AG09319 (cell line): ENCODE measurements at regions not wholly inside any gene's neighbourhood (a gene's known extent, or its start where the extent isn't known, plus 50 kb on each side); places are given as distances from the start of the nearest gene placed in this dataset.
A peak's percentile ranks its signal among the peaks of the same experiment; 100 is the strongest.

ENCODE experiments used
- DNase-seq: peaks from one replicate; pipeline ENCODE4 v3.0.0-alpha.2; 2010; ENCODE audit warnings: low read depth; ENCODE audit errors: extremely low read depth
- TF ChIP-seq, protein P1 (sequence below): IDR thresholded peaks from 2 replicates; pipeline ENCODE4 v1.5.1; 2011; ENCODE audit warnings: low read depth, mild to moderate bottlenecking, inconsistent platforms, low read length, moderate library complexity

DNA sequence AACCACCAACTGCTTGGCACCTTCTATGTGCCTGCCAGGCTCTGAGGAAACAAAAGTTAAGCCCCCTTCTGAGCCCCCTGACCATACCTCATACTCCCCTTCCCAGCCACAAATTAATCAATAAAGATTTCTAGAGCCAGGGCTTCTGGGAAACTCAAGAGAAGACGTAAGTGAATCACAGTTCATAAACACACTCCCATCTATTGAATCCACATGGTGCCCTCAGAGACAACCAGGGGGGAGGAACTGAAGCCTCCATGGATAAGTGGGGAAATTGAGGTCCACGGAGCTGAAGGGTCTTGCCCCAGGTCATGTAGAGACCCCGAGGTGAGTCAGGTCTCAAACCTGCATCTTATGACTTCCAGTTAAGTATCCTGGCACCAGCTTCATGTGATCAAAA is 150.6 kb downstream of the MN1 start:
- DNase-seq, result no peak
- TF ChIP-seq, protein P1, sequence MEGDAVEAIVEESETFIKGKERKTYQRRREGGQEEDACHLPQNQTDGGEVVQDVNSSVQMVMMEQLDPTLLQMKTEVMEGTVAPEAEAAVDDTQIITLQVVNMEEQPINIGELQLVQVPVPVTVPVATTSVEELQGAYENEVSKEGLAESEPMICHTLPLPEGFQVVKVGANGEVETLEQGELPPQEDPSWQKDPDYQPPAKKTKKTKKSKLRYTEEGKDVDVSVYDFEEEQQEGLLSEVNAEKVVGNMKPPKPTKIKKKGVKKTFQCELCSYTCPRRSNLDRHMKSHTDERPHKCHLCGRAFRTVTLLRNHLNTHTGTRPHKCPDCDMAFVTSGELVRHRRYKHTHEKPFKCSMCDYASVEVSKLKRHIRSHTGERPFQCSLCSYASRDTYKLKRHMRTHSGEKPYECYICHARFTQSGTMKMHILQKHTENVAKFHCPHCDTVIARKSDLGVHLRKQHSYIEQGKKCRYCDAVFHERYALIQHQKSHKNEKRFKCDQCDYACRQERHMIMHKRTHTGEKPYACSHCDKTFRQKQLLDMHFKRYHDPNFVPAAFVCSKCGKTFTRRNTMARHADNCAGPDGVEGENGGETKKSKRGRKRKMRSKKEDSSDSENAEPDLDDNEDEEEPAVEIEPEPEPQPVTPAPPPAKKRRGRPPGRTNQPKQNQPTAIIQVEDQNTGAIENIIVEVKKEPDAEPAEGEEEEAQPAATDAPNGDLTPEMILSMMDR, result no peak

DNA sequence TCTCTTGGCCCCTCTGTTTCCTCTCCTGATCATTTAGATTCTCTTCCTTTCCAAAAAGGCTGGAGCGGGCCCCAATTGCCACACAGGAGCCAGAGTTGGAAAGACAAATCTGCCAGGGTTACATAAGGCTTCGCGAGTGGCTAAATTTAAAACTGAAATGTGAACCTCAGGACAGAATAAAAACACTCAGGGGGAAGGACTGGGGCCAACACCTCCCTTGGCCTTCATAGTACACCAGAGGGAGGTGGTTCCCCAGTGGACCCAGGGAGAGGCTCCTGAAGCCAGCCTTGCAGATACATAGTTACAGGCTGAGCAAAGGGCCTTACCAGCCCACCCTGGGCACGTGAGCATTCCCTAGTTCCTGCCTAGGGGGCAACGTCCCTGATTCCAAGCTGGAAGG is 150.1 kb downstream of the MN1 start:
- DNase-seq, result no peak
- TF ChIP-seq, protein P1, result no peak; the same call in 1 of the 2 replicates

DNA sequence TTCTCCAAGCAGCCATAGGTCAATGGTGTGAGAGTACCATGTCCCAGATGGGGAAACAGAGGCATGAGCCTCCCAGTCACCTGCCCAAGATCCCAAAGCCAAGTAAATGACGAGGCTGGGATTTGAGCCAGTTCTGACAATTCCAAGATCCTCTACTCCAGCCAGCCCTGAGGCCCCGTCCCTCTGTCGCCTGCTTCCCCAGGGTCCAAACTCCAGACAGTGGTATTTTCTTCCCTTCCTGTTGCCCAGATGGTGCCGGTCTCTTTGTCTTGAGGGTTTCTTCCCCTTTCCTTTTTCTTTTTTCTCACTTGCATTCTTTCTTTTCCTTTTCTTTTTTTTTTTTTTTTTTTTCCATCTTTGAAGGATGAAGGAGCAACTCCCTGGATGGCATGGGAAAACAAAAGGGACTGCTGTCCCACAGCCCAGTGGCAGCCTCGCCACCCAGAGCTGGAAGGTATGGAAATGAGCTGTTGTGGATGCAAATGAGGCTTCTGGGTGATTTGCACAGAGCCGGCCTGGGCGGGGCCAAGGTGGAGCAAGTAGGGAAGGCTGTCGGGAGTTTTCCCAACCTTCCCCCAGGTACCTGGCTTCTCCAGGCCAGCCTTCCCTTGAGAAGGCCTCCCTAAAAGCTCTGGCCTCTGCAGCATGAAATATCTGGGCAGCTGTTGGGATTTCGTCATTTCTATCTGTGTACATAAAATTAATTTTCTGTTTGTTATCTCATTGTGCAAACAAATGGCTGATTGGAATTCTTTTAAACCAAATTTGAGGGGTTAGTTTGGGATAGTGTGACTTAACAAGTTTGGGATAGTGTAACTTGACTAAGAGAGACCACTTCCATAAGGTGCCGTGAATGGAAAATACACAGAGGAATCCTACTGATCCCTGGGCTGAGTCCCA is 146.8 kb downstream of the MN1 start:
- TF ChIP-seq, protein P1, result no peak
- no peak for DNase-seq

DNA sequence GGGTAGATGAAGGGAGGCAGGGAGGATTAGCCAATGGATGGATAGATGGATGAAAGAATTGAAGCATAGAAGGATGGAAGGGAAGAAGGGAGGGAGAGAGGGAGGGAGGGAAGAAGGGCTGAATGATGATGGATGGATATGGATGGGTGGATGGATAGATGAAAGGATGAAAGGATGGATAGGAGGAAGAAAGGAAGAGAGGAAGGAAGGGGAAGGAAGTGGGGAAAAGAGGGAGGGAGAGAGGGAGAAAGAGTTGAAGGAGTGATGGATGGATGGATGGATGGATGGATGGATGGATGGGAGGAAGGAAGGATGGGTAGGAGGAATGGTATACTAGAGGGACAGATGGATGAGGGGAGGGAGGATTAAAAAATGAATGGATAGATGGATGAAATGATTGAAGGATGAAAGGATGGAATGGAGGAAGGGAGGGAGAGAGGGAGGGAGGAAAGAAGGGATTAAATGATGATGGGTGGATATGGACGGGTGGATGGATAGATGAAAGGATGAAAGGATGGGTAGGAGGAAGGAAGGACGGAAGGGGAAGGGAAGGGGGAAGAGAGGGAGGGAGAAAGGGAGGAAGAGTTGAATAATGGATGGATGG is 145.9 kb downstream of the MN1 start:
- TF ChIP-seq, protein P1, result no peak
- no peak for DNase-seq

DNA sequence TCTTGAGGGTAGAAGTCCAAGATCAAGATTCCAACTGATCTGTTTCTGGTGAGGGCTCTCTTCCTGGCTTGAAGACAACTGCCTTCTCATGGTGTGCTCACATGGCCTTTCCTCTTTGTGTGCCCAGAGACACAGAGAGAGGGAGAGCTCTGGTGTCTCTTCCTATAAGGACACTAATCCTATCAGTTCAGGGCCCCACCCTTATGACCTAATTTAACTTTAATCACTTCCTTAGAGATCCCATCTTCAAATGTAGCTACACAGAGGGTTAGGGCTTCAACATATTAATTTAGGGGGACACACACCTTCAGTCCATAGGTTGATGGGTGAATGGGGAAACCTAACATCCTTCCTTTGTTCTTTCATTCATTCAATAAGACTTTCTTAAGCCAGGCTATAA is 144.6 kb downstream of the MN1 start:
- DNase-seq, result no peak
- TF ChIP-seq, protein P1, result no peak

DNA sequence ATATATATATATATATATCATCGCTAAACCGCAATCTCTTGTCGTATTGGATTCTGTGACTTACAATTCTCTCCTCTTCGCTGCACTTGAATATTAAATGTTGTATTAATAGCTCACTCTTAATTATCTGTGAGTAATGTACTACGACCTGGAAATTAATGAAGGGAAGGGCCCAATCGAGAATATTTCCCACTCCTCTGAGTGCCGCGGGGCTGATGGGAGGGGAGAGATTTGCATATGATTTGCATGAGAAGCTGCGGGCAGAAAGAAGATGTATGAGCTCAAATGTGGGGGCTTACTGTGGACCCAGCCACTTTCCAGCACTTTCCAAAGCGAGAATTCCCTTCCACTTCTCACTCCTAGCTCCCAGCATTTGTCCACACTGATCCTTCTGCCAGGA is 141.2 kb downstream of the MN1 start:
- TF ChIP-seq, protein P1, result no peak
- no peak for DNase-seq

DNA sequence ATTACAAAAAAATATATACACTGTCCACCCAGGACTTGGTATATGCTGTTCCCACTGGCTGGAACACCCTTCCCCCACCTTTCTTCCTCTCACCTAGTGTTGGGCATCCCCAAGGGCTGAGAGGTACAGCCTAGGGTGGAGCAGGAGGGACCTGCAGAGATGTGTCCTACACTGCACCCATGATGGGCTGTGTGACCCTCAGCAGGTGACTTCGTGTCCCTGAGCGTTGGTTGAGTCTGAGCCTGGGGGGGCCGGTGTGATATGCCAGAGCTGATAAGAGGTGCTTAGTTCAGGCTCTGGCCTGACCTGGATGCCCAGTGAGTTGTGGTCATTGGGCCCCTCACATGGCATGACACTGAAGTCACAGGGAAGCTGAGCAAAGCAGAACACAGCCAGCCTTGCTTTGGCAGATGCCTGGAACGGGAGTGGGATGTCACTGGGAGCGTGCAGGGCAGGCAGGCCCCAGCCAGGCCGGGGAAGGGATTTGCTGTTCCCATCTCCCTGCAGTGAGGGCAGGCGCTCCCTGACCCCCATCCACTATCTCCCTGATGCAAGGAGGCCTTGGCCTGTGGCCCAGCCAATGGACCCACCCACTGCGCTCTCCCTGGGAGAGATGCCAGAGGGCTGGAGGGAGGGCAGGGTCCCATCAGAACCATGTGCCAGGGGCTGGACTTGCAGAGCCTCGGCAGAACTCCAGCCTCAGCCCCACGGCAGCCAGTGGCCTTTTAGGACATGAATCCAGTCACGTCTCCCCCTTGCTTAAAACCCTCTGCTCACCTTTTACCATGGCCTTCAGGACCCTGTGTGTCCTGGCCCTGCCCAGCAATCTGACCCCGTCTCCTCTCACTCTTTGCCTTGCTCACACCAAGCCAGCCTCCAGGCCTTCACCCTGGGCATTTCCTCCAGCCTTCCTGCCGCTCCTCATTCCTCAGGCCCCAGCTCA is 138.9 kb downstream of the MN1 start:
- peak; percentile 38 for DNase-seq
- TF ChIP-seq, protein P1, result no peak
